ENCODE measurements at regions not wholly inside any gene's neighbourhood (a gene's known extent, or its start where the extent isn't known, plus 50 kb on each side); places are given as distances from the start of the nearest gene placed in this dataset.
"Not testable (repeated sequence)": the region's sequence is repeated elsewhere in the genome, so short reads cannot be mapped to it uniquely, and the experiment has no call there.

GRCh38 chr9:129527955-129528354 lies 92.9 kb downstream of the C9orf50 start:
- not testable (repeated sequence) for TF ChIP-seq CTCF (conservative IDR thresholded peaks at IDR 0.05 in 1 of 2, IDR thresholded peaks at IDR 0.05 in 1 of 2; ENCODE audit: extremely low read depth in 1 of 2, insufficient read depth in 1 of 2, low read depth in 1 of 2, low read length in 2 of 2); EZH2 (IDR thresholded peaks at IDR 0.05; ENCODE audit: borderline replicate concordance, low read length)

All from mammary epithelial cell (primary cell).